ENCODE measurements at regions not wholly inside any gene's neighbourhood (a gene's known extent, or its start where the extent isn't known, plus 50 kb on each side); places are given as distances from the start of the nearest gene placed in this dataset.

GRCh38 chrX:131795442-131796229 is 227.5 kb upstream of the STK26 start:
- no peak for TF ChIP-seq CTCF (conservative IDR thresholded peaks at IDR 0.05)
- H3K27ac ChIP-seq = peak overlapping the region; percentile 22

- H3K27ac ChIP-seq = no peak overlapping the region
- TF ChIP-seq CTCF (conservative IDR thresholded peaks at IDR 0.05) = no peak
These were observed 222.0 kb upstream of the STK26 start for GRCh38 chrX:131801066-131801465.

- TF ChIP-seq CTCF (conservative IDR thresholded peaks at IDR 0.05) = no peak
These were observed 221.2 kb upstream of the STK26 start for GRCh38 chrX:131801911-131802310.

GRCh38 chrX:131802836-131803626 is 220.1 kb upstream of the STK26 start:
- H3K27ac ChIP-seq = peak overlapping the region; percentile 46; the same call in 1 of the 2 replicates
- TF ChIP-seq CTCF (conservative IDR thresholded peaks at IDR 0.05) = peak; percentile 81

More at GRCh38 chrX:131801911-131802310, 221.2 kb upstream of the STK26 start:
- H3K27ac ChIP-seq = no peak overlapping the region

DNA sequence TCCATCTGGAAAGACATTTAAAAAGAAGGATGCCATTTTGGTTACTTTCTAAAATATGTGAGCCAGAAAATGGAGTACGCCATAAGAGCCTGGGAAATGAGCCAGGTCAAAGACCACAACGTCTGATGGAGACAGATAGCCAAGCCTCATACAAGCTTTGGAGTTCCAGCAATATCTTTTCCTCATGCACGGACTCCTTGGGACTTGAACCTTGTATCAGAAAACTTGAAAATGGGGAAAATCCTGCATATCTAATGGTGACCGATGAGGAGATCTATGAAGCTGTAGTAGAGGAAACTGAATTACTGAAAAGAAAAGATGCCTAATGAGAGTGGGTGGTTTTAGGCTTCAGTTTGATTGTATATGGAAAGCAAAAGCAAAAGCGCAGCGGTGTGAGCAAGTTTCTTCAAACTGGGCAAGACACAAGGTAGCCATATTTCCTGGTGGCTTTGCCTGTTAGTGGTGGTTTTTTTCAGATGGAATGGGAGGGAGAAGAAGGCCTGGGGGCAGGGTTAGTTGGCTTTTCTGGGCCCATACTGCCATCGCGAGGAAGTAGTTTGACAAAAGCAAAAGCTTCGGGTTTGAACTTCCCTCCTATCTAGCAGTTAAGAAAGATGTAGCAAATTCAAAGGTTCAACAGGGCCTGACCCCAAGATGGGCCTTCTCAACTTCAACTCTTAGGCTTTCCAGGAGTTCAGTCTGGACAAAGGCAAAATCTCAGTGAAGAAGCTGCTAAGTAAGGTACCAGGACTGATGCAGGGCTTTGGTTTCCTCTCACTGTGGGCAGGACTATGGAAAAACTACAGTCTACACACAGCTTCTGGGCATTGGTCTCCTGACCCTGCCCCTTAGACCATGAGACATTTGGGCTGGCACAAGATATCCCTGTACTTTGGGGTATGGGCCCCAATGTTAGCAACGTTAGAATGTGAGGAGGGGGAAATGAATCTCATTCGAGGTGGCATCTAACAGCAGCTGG is 210.0 kb upstream of the STK26 start:
- H3K27ac ChIP-seq = peak overlapping the region; percentile 75
- peak; percentile 43 for TF ChIP-seq CTCF (conservative IDR thresholded peaks at IDR 0.05)

- TF ChIP-seq CTCF (conservative IDR thresholded peaks at IDR 0.05) = peak; percentile 56
- H3K27ac ChIP-seq = peak overlapping the region; percentile 46
These were observed 206.5 kb upstream of the STK26 start for GRCh38 chrX:131816551-131817136.

Measured in VCaP (cell line).